D721Med (cell line): ENCODE measurements at regions not wholly inside any gene's neighbourhood (a gene's known extent, or its start where the extent isn't known, plus 50 kb on each side); places are given as distances from the start of the nearest gene placed in this dataset.

Experiments
- DNase-seq: peaks from one replicate; pipeline ENCODE4 v3.0.0; 2011; ENCODE audit warnings: low spot score; ENCODE audit not compliant: insufficient read length
- FAIRE-seq: peaks from 2 replicates; lab custom pipeline; 2011; peaks lifted over from hg19 to GRCh38; lab: Jason Lieb, UNC
- CTCF ChIP-seq: IDR thresholded peaks from 2 replicates; pipeline ENCODE4 v1.5.1; 2012; ENCODE audit warnings: mild to moderate bottlenecking, control low read depth; ENCODE audit not compliant: insufficient read depth; ENCODE audit errors: missing control alignments

- no peak for DNase-seq
- no peak for TF ChIP-seq CTCF
- no peak for FAIRE-seq
Observed at GRCh38 chr12:24328261-24328660, 378.8 kb upstream of the SOX5 start.

- FAIRE-seq (no peak), DNase-seq (no peak)
- no peak for TF ChIP-seq CTCF
Observed at GRCh38 chr12:24325331-24325730, 375.9 kb upstream of the SOX5 start.

GRCh38 chr12:24307716-24308335 is 358.4 kb upstream of the SOX5 start:
- DNase-seq (no peak), FAIRE-seq (no peak)
- no peak for TF ChIP-seq CTCF

GRCh38 chr12:24307153-24307552 is 357.7 kb upstream of the SOX5 start:
- DNase-seq: no peak
- no peak for FAIRE-seq
- TF ChIP-seq CTCF: no peak

GRCh38 chr12:24306001-24306400 is 356.5 kb upstream of the SOX5 start:
- FAIRE-seq: no peak
- TF ChIP-seq CTCF: no peak
- DNase-seq: no peak

GRCh38 chr12:24304285-24304684 is 354.8 kb upstream of the SOX5 start:
- no peak for FAIRE-seq

GRCh38 chr12:24302708-24303107 is 353.2 kb upstream of the SOX5 start:
- FAIRE-seq (no peak), DNase-seq (no peak)
- TF ChIP-seq CTCF: no peak

More at GRCh38 chr12:24304285-24304684, 354.8 kb upstream of the SOX5 start:
- TF ChIP-seq CTCF: no peak
- DNase-seq: no peak
